ENCODE measurements at regions not wholly inside any gene's neighbourhood (a gene's known extent, or its start where the extent isn't known, plus 50 kb on each side); places are given as distances from the start of the nearest gene placed in this dataset.

DNA sequence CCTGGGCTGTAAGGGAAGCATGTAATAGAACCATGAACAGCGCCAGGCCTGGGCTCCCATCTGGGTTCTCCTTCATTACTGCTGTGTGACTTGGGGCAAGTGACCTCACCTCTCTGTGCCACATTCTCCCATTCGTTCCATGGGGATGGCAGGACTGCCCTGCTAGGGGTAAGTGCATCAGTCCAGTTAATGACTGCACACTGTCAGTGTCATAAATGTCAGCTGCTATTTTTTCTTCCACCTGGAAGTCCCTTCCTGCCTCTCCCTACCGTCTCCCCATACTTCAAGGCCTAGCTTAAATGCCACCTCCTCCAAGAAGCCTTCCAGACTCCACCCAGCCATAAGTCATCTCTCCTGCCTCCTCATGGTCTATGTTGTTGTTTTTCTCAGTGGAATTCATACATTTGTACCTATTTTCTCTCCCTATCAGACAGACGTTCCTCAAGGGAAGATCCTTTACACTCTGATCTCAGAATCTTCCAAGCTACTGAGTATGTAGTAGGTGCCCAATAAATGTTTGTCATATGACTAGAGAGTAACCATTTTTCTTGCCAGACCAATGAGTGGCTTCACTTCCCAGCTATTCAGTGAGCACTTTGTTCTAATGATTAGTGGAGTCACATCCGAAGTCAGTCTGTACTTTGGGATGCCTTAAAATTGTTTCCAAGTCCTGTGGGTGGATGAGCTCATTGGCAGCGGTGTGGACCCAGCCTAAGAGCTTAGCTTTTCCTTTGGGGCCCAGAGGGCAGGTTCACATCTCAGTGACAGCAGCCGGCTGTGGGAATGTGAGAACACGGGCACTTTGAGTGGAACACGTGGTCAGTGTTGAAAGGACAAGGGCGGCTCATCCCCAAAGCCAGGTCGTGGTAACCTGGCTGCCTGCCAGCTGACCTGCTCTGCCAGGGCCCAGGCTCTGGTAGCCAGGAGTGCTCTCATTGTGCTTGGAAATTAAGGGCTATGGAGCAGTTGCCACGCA is 147.5 kb upstream of the GSE1 start:
- no peak overlapping the region for H3K4me2 ChIP-seq (ENCODE audit: low read length)
- no peaks in the 10 kb centered on the region for H4K20me1 ChIP-seq (ENCODE audit: control insufficient read depth, insufficient read depth, low read depth, low read length)
- no peaks in the 10 kb centered on the region for H3K79me2 ChIP-seq (ENCODE audit: control insufficient read depth, low read length)
- no peak overlapping the region for H3K27ac ChIP-seq (ENCODE audit: low read depth, low read length)
- no peak overlapping the region for H3K4me3 ChIP-seq (ENCODE audit: low read length)
- no peaks in the 10 kb centered on the region for H3K9me3 ChIP-seq (ENCODE audit: control insufficient read depth, insufficient read depth, low read length)
- H3K36me3 ChIP-seq (ENCODE audit: control insufficient read depth, low read length): no peaks in the 10 kb centered on the region
- no peaks in the 10 kb centered on the region for H3K9me2 ChIP-seq (replicated peaks; ENCODE audit: control insufficient read depth, low read length)
- TF ChIP-seq CTCF (IDR thresholded peaks at IDR 0.05; ENCODE audit: low read depth, low read length, poor library complexity, severe bottlenecking) (no peak), EZH2phosphoT487 (IDR thresholded peaks at IDR 0.05; ENCODE audit: borderline replicate concordance, low read length) (no peak)
- H3F3A ChIP-seq (ENCODE audit: control insufficient read depth, insufficient read depth): no peaks in the 10 kb centered on the region
- H3K27me3 ChIP-seq (ENCODE audit: control insufficient read depth, low read length): peaks cover 34% of the 10 kb centered on the region
- H3K4me1 ChIP-seq (ENCODE audit: control insufficient read depth, low read length): no peaks in the 10 kb centered on the region

GRCh38 chr16:85466304-85466700 is 146.8 kb upstream of the GSE1 start:
- no peaks in the 10 kb centered on the region for H3K4me1 ChIP-seq (ENCODE audit: control insufficient read depth, low read length)
- no peak overlapping the region for H3K4me3 ChIP-seq (ENCODE audit: low read length)
- no peaks in the 10 kb centered on the region for H4K20me1 ChIP-seq (ENCODE audit: control insufficient read depth, insufficient read depth, low read depth, low read length)
- no peaks in the 10 kb centered on the region for H3F3A ChIP-seq (ENCODE audit: control insufficient read depth, insufficient read depth)
- no peak overlapping the region for H3K27ac ChIP-seq (ENCODE audit: low read depth, low read length)
- no peaks in the 10 kb centered on the region for H3K9me2 ChIP-seq (replicated peaks; ENCODE audit: control insufficient read depth, low read length)
- TF ChIP-seq EZH2phosphoT487 (IDR thresholded peaks at IDR 0.05; ENCODE audit: borderline replicate concordance, low read length) (no peak), CTCF (IDR thresholded peaks at IDR 0.05; ENCODE audit: low read depth, low read length, poor library complexity, severe bottlenecking) (no peak)
- H3K4me2 ChIP-seq (ENCODE audit: low read length): no peak overlapping the region
- H3K27me3 ChIP-seq (ENCODE audit: control insufficient read depth, low read length): peaks cover 28% of the 10 kb centered on the region
- no peaks in the 10 kb centered on the region for H3K36me3 ChIP-seq (ENCODE audit: control insufficient read depth, low read length)
- no peaks in the 10 kb centered on the region for H3K9me3 ChIP-seq (ENCODE audit: control insufficient read depth, insufficient read depth, low read length)
- no peaks in the 10 kb centered on the region for H3K79me2 ChIP-seq (ENCODE audit: control insufficient read depth, low read length)

DNA sequence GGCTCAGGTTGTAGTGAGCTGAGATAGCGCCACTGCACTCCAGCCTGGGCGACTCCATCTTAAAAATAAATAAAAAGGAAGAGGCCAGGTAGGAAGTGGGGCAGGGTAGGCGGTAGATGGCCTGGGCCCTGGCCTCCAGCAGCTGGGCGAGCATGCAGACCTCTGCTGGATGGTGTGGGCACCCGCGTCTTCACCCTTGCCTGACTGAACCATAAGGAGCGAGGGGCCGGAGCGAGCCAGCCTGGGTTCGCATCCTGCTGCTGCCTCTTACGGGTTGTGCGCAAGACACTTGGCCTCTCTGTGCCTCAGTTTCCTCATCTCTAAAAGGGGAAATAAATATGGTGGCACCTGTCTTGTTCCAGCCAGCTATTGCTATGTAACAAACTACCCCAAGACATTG is 146.1 kb upstream of the GSE1 start:
- H3K27me3 ChIP-seq (ENCODE audit: control insufficient read depth, low read length): peaks cover 23% of the 10 kb centered on the region
- no peaks in the 10 kb centered on the region for H4K20me1 ChIP-seq (ENCODE audit: control insufficient read depth, insufficient read depth, low read depth, low read length)
- no peaks in the 10 kb centered on the region for H3K79me2 ChIP-seq (ENCODE audit: control insufficient read depth, low read length)
- TF ChIP-seq EZH2phosphoT487 (IDR thresholded peaks at IDR 0.05; ENCODE audit: borderline replicate concordance, low read length) (no peak), CTCF (IDR thresholded peaks at IDR 0.05; ENCODE audit: low read depth, low read length, poor library complexity, severe bottlenecking) (no peak)
- no peak overlapping the region for H3K27ac ChIP-seq (ENCODE audit: low read depth, low read length)
- H3K9me2 ChIP-seq (replicated peaks; ENCODE audit: control insufficient read depth, low read length): no peaks in the 10 kb centered on the region
- H3F3A ChIP-seq (ENCODE audit: control insufficient read depth, insufficient read depth): no peaks in the 10 kb centered on the region
- H3K4me1 ChIP-seq (ENCODE audit: control insufficient read depth, low read length): no peaks in the 10 kb centered on the region
- H3K4me2 ChIP-seq (ENCODE audit: low read length): no peak overlapping the region
- H3K36me3 ChIP-seq (ENCODE audit: control insufficient read depth, low read length): no peaks in the 10 kb centered on the region
- H3K9me3 ChIP-seq (ENCODE audit: control insufficient read depth, insufficient read depth, low read length): no peaks in the 10 kb centered on the region
- no peak overlapping the region for H3K4me3 ChIP-seq (ENCODE audit: low read length)
